Globus pallidus (tissue), 1 donor: ENCODE measurements at regions not wholly inside any gene's neighbourhood (a gene's known extent, or its start where the extent isn't known, plus 50 kb on each side); places are given as distances from the start of the nearest gene placed in this dataset.
A peak's percentile ranks its signal among the peaks of the same experiment; 100 is the strongest.

Experiments used
- DNase-seq: peaks from one replicate; pipeline ENCODE4 v3.0.0-alpha.2; 2015; ENCODE audit warnings: low spot score

- DNase-seq, result no peak
These were observed 513.9 kb downstream of the ZNF608 start for GRCh38 chr5:124232515-124232914.

DNA sequence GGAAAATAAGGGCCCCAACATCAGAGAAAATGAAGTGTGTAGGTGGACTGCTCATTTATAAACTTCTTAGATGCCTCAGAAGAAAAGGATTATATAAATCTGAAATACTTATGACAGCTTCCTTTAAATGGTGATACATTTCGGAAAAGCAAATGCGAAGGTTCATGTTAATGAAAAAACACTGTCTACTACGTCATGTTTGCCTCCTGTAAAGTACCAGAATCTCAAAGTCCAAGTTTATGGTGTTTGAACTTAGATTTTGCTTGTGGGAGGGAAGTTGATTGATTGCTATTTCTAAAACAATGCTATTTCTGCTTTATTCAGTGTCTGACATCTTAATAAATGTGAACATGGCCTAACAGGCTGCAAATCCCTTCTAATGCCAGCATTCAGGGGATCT is 514.6 kb downstream of the ZNF608 start:
- DNase-seq, result no peak

GRCh38 chr5:124231230-124231629 is 515.2 kb downstream of the ZNF608 start:
- DNase-seq, result no peak

GRCh38 chr5:124230456-124230855 is 516.0 kb downstream of the ZNF608 start:
- DNase-seq, result no peak

GRCh38 chr5:124229352-124229751 is 517.1 kb downstream of the ZNF608 start:
- DNase-seq, result no peak

DNA sequence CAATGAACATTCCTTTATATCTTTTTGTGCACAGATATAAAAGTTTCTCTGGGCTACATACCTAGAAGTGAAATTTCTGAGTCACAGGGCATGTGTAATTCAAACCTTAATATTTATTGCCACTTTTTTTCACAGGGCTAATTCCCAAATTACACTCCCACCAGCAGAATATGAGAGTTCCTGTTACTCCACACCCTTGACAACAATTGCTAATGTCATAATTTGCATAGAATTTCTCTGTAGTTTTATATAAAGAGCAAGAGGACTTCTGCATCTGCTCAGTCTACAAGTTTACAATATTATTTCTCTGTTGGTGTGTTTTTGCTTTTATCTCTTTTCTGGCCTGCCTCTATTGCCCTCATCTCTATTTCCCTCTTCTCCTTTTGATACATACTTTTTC is 518.5 kb downstream of the ZNF608 start:
- no peak for DNase-seq

DNA sequence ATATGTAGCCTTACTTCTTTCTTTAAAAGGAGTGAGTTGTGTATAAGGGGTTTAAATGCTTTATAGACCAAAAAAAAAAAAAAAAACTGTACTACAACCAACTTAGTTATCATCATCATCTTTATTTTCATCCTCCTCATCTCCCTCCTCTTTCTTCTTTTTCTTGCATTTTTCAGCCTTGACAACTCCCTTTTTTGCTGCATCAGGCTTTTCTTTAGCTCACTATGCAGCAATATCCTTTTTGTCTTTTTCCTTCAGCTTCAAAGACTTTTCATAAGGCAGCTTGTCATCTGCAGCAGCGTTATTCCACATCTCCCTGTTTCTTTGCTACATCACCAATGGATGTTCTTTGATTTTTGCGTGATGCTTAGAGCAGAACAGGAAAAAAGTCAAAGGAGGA is 526.0 kb downstream of the ZNF608 start:
- no peak for DNase-seq

- DNase-seq, result no peak
These were observed 533.5 kb downstream of the ZNF608 start for GRCh38 chr5:124212934-124213333.

DNA sequence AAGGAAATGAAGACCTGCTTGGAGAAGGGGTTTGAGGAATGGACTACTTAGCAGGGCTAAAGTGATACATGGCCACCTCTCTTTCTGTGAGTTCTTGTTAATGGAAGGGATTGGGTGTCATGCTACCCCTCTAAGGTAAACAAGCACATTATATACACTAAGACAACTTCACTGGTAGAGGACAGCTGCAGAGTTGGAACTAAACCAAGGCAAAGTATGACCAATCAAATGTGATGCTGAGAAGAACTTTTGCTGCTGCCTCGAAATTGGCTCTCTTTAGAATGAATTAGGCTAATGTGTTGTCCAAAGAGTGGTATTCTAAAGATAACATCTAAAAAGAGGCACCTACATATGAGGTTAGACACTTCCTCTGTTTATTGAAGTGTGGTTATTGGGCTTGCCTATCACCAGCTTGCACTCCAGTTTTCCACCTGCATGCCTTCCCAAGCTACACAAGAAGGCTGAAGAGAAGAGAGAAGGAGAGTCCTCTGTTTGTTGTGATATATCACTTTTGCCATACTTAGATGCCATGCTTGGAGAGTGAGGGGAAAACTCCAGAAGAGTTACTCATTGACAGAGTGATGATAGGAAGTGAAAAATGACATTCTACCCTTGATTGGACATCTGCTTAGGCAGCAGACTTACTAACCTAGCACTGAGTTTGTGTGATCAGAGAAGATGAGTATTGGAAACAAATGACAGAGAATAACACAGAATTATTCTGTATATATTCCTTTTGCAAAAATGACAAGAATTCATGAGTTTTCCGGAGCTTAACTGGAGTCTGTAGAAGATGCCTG is 536.1 kb downstream of the ZNF608 start:
- DNase-seq, result no peak

DNA sequence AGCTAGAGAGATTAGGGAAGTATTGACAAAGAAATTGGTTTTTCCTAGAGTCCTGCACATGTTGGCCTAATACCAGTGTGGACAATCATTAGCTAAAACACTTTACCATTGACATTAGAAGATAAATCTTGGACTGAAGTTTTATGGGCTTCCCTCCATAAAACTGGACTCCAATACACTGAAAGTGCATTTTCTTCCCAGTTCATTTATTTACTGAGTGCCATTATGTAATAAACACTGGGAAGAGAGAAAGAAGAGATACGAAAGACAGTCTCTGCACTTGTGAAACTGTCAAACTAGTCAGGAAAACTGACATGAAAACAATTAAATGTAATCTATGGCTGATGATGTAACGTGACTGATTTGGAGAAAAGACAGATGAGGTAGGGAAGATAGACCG is 539.3 kb downstream of the ZNF608 start:
- no peak for DNase-seq

GRCh38 chr5:124206540-124206939 is 539.9 kb downstream of the ZNF608 start:
- DNase-seq, result no peak

GRCh38 chr5:124203303-124203702 is 543.1 kb downstream of the ZNF608 start:
- no peak for DNase-seq

DNA sequence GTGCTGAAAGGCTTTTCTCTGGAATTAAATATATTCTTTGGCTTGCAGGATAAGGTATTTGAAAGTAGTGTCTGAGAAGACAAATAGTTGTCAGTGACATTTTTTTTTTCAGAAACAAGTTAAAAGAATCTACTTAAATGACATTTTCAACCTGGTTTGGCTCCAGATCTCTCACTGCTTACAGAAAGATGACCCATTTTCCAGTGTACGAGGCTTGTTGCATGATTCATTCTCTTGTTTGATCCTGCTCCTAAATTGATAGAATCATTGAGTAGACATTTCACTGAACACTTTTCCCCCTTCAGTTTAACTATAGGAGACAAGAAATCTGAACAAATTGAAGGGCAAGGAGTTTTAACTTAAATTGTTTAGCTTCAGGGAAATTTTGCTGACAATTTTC is 546.1 kb downstream of the ZNF608 start:
- peak; percentile 20 for DNase-seq

GRCh38 chr5:124199893-124200292 is 546.5 kb downstream of the ZNF608 start:
- DNase-seq, result no peak

GRCh38 chr5:124195411-124195810 is 551.0 kb downstream of the ZNF608 start:
- peak; percentile 27 for DNase-seq

GRCh38 chr5:124194282-124194681 is 552.2 kb downstream of the ZNF608 start:
- peak; percentile 35 for DNase-seq

GRCh38 chr5:124193371-124193789 is 553.1 kb downstream of the ZNF608 start:
- DNase-seq, result peak; percentile 36

- no peak for DNase-seq
These were observed 553.7 kb downstream of the ZNF608 start for GRCh38 chr5:124192716-124193115.

DNA sequence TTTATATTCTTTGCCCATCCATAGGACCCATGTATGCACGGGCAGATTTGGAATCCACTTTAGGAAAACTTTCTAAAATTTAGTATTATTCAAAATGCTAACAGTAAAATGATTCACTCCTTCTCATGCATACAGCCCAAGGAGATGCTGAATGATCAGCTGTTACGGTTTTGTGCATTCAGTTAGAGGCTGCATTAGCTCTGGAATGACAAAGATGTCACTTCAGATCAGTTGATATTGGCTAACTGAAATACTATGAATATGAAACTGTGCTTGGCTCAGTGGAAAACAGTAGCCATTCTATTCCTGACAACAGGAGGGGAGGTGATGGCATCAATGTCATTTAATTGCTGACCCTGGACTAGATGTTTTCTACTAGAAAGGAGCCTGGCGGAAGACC is 560.7 kb downstream of the ZNF608 start:
- no peak for DNase-seq

- no peak for DNase-seq
These were observed 564.3 kb downstream of the ZNF608 start for GRCh38 chr5:124182133-124182532.

GRCh38 chr5:124180875-124181461 is 565.5 kb downstream of the ZNF608 start:
- DNase-seq, result no peak

- DNase-seq, result no peak
These were observed 566.1 kb downstream of the ZNF608 start for GRCh38 chr5:124180299-124180874.

DNA sequence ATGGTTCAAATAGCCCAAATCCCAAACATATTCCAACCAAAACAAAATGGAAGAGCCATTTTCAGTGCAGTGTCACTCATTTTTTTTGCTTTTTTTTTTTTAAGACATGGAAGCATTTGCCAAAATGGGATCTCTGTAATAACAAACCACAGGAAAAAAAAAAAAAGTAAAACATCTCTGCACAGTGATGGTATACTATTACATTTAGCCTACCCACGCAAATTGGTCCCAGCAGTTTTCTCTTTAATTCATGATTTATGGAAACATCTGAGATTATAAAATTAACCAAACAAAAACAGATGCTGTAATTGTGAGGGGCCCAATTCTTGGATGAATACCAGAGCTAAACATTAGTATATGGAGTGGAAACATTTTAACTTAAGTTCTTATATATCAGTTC is 566.6 kb downstream of the ZNF608 start:
- DNase-seq, result no peak
